ENCODE measurements at regions not wholly inside any gene's neighbourhood (a gene's known extent, or its start where the extent isn't known, plus 50 kb on each side); places are given as distances from the start of the nearest gene placed in this dataset.

GRCh38 chr2:132267105-132267497 lies 105.3 kb upstream of the ANKRD30BL start:
- no peak for TF ChIP-seq PRDM15 (CRISPR knock-in tag; IDR thresholded peaks at IDR 0.05)
- TF ChIP-seq HCFC1 (IDR thresholded peaks at IDR 0.05; ENCODE audit: low read length), result no peak
- TF ChIP-seq EP300 (IDR thresholded peaks at IDR 0.05; ENCODE audit: borderline replicate concordance in 1 of 2, control insufficient read depth in 1 of 2, low read depth in 2 of 2, low read length in 2 of 2), result no peak
- no peak for TF ChIP-seq CEBPZ (IDR thresholded peaks at IDR 0.05; ENCODE audit: low read depth, low read length)
- TF ChIP-seq CTCF (IDR thresholded peaks at IDR 0.05 in 2 of 3, conservative IDR thresholded peaks at IDR 0.05 in 1 of 3; ENCODE audit: control insufficient read depth in 2 of 3, extremely low read depth in 1 of 3, insufficient read depth in 1 of 3, low read depth in 3 of 3, low read length in 3 of 3), result no peak
- TF ChIP-seq TCF3 (IDR thresholded peaks at IDR 0.05; ENCODE audit: borderline replicate concordance, insufficient read depth, low read depth, low read length), result no peak
- no peak for TF ChIP-seq BHLHE40 (IDR thresholded peaks at IDR 0.05; ENCODE audit: borderline replicate concordance in 1 of 2, low read depth in 2 of 2, low read length in 1 of 2)
- TF ChIP-seq ATF2 (IDR thresholded peaks at IDR 0.05; ENCODE audit: low read length), result no peak
- no peak for TF ChIP-seq ATF3 (IDR thresholded peaks at IDR 0.05; ENCODE audit: borderline replicate concordance, extremely low read depth, low read depth, low read length)
- no peak for TF ChIP-seq EZH2 (IDR thresholded peaks at IDR 0.05; ENCODE audit: borderline replicate concordance, control insufficient read depth, low read depth, low read length)
- no peak for TF ChIP-seq YBX1 (IDR thresholded peaks at IDR 0.05)
- TF ChIP-seq JUND (IDR thresholded peaks at IDR 0.05; ENCODE audit: low read depth, low read length), result no peak

All from GM12878 (cell line).